Neural crest cell (in vitro differentiated cells): ENCODE measurements at regions not wholly inside any gene's neighbourhood (a gene's known extent, or its start where the extent isn't known, plus 50 kb on each side); places are given as distances from the start of the nearest gene placed in this dataset.

Experiments used
- DNase-seq: peaks from one replicate; pipeline ENCODE4 v3.0.0; 2021; ENCODE audit warnings: low read depth, mixed read lengths, low spot score
- H3K27ac Mint-ChIP-seq: one replicate; pipeline ENCODE4 v1.8.0; 2021; ENCODE audit warnings: mild to moderate bottlenecking, mixed read lengths; ENCODE audit not compliant: unreplicated experiment
- H3K27me3 Mint-ChIP-seq: 2 replicates; pipeline ENCODE4 v1.8.0; 2021; ENCODE audit warnings: low read depth, mild to moderate bottlenecking, mixed read lengths
- H3K36me3 Mint-ChIP-seq: 2 replicates; pipeline ENCODE4 v1.8.0; 2021; ENCODE audit warnings: low read depth, mild to moderate bottlenecking, mixed read lengths
- H3K4me1 Mint-ChIP-seq: 2 replicates; pipeline ENCODE4 v1.8.0; 2021; ENCODE audit warnings: mixed read lengths
- H3K4me3 Mint-ChIP-seq: one replicate; pipeline ENCODE4 v1.8.0; 2021; ENCODE audit warnings: mild to moderate bottlenecking, mixed read lengths
- H3K9me3 Mint-ChIP-seq: 2 replicates; pipeline ENCODE4 v1.8.0; 2021; ENCODE audit warnings: mixed read lengths
- CTCF ChIP-seq: fragments of 200-600 bp; sonication (generic); conservative IDR thresholded peaks from 2 replicates; pipeline ENCODE4 v1.5.0; 2021; ENCODE audit warnings: antibody characterized with exemption, mild to moderate bottlenecking

- no peak overlapping the region for H3K4me3 Mint-ChIP-seq
- H3K27me3 Mint-ChIP-seq, result no peaks in the 10 kb centered on the region
- no peaks in the 10 kb centered on the region for H3K36me3 Mint-ChIP-seq
- peaks cover 5% of the 10 kb centered on the region for H3K9me3 Mint-ChIP-seq
- no peak for TF ChIP-seq CTCF
- H3K4me1 Mint-ChIP-seq, result no peaks in the 10 kb centered on the region
- DNase-seq, result no peak
- no peak overlapping the region for H3K27ac Mint-ChIP-seq
Observed at GRCh38 chr1:219105893-219106292, 67.8 kb upstream of the LYPLAL1 start.

GRCh38 chr1:219109424-219110018 lies 64.2 kb upstream of the LYPLAL1 start:
- no peak for TF ChIP-seq CTCF
- no peak overlapping the region for H3K27ac Mint-ChIP-seq
- H3K36me3 Mint-ChIP-seq, result no peaks in the 10 kb centered on the region
- no peak for DNase-seq
- H3K27me3 Mint-ChIP-seq, result no peaks in the 10 kb centered on the region
- peaks cover 10% of the 10 kb centered on the region for H3K9me3 Mint-ChIP-seq
- no peaks in the 10 kb centered on the region for H3K4me1 Mint-ChIP-seq
- no peak overlapping the region for H3K4me3 Mint-ChIP-seq

GRCh38 chr1:219113261-219113660 lies 60.4 kb upstream of the LYPLAL1 start:
- no peaks in the 10 kb centered on the region for H3K4me1 Mint-ChIP-seq
- no peaks in the 10 kb centered on the region for H3K36me3 Mint-ChIP-seq
- H3K4me3 Mint-ChIP-seq, result no peak overlapping the region
- TF ChIP-seq CTCF, result no peak
- DNase-seq, result no peak
- no peak overlapping the region for H3K27ac Mint-ChIP-seq
- no peaks in the 10 kb centered on the region for H3K27me3 Mint-ChIP-seq
- peaks cover 6% of the 10 kb centered on the region for H3K9me3 Mint-ChIP-seq

- no peak overlapping the region for H3K4me3 Mint-ChIP-seq
- no peaks in the 10 kb centered on the region for H3K4me1 Mint-ChIP-seq
- TF ChIP-seq CTCF, result no peak
- peaks cover 6% of the 10 kb centered on the region for H3K9me3 Mint-ChIP-seq
- H3K27me3 Mint-ChIP-seq, result no peaks in the 10 kb centered on the region
- no peak overlapping the region for H3K27ac Mint-ChIP-seq
- no peak for DNase-seq
- H3K36me3 Mint-ChIP-seq, result no peaks in the 10 kb centered on the region
Observed at GRCh38 chr1:219114014-219114413, 59.7 kb upstream of the LYPLAL1 start.

- Mint-ChIP-seq H3K27me3 (no peaks in the 10 kb centered on the region), H3K4me1 (no peaks in the 10 kb centered on the region), H3K4me3 (no peak overlapping the region), H3K9me3 (no peaks in the 10 kb centered on the region), H3K27ac (no peak overlapping the region), H3K36me3 (no peaks in the 10 kb centered on the region)
- no peak for TF ChIP-seq CTCF
- DNase-seq, result no peak
Observed at GRCh38 chr1:219119839-219120238, 53.8 kb upstream of the LYPLAL1 start.
